Astrocyte (in vitro differentiated cells and primary cell): ENCODE measurements at regions not wholly inside any gene's neighbourhood (a gene's known extent, or its start where the extent isn't known, plus 50 kb on each side); places are given as distances from the start of the nearest gene placed in this dataset.

ENCODE experiments used
- DNase-seq: peaks from one replicate; pipeline ENCODE4 v3.0.0-alpha.2; 2010; ENCODE audit warnings: low read depth
- FAIRE-seq: peaks from 2 replicates; lab custom pipeline; 2011; peaks lifted over from hg19 to GRCh38; lab: Jason Lieb, UNC
- H2AFZ ChIP-seq: 2 replicates; pipeline ENCODE4 v1.6.0; 2012; ENCODE audit warnings: low read depth, low read length, inconsistent platforms
- H3K27ac ChIP-seq: 2 replicates; pipeline ENCODE4 v1.5.1; 2011; ENCODE audit warnings: low read depth, low read length, inconsistent platforms
- H3K27me3 ChIP-seq: 2 replicates; pipeline ENCODE4 v1.6.0; 2011; ENCODE audit warnings: low read length, inconsistent platforms; ENCODE audit not compliant: insufficient read depth
- H3K36me3 ChIP-seq: 2 replicates; pipeline ENCODE4 v1.5.1; 2011; ENCODE audit warnings: low read length, inconsistent platforms; ENCODE audit not compliant: insufficient read depth
- H3K4me1 ChIP-seq: 2 replicates; pipeline ENCODE4 v1.5.1; 2011; ENCODE audit warnings: low read length, inconsistent platforms; ENCODE audit not compliant: insufficient read depth
- H3K4me2 ChIP-seq: 2 replicates; pipeline ENCODE4 v1.6.0; 2012; ENCODE audit warnings: low read length, inconsistent platforms
- H3K4me3 ChIP-seq: 2 replicates; pipeline ENCODE4 v1.5.1; 2011; ENCODE audit warnings: low read depth, mild to moderate bottlenecking, low read length, inconsistent platforms; ENCODE audit not compliant: insufficient read depth
- H3K79me2 ChIP-seq: 2 replicates; pipeline ENCODE4 v1.6.0; 2012; ENCODE audit warnings: mild to moderate bottlenecking, low read length, inconsistent platforms; ENCODE audit not compliant: insufficient read depth
- H3K9ac ChIP-seq: 2 replicates; pipeline ENCODE4 v1.6.0; 2012; ENCODE audit warnings: mild to moderate bottlenecking, low read length, inconsistent platforms
- H3K9me3 ChIP-seq: 2 replicates; pipeline ENCODE4 v1.5.1; 2012; ENCODE audit warnings: low read depth, mild to moderate bottlenecking, low read length, inconsistent platforms; ENCODE audit not compliant: insufficient read depth
- H4K20me1 ChIP-seq: 2 replicates; pipeline ENCODE4 v1.6.0; 2012; ENCODE audit warnings: low read length, inconsistent platforms; ENCODE audit not compliant: insufficient read depth
- H3K27ac Mint-ChIP-seq: one replicate; pipeline ENCODE4 v1.8.0; 2021; ENCODE audit warnings: mild to moderate bottlenecking, mixed read lengths; ENCODE audit not compliant: unreplicated experiment
- H3K27me3 Mint-ChIP-seq: one replicate; pipeline ENCODE4 v1.8.0; 2021; ENCODE audit warnings: low read depth, mixed read lengths; ENCODE audit not compliant: unreplicated experiment
- H3K36me3 Mint-ChIP-seq: one replicate; pipeline ENCODE4 v1.8.0; 2021; ENCODE audit warnings: low read depth, mixed read lengths; ENCODE audit not compliant: unreplicated experiment
- H3K4me1 Mint-ChIP-seq: one replicate; pipeline ENCODE4 v1.8.0; 2021; ENCODE audit warnings: low read depth, mixed read lengths; ENCODE audit not compliant: unreplicated experiment
- H3K4me3 Mint-ChIP-seq: one replicate; pipeline ENCODE4 v1.8.0; 2021; ENCODE audit warnings: mild to moderate bottlenecking, moderate library complexity, mixed read lengths; ENCODE audit not compliant: unreplicated experiment
- H3K9me3 Mint-ChIP-seq: one replicate; pipeline ENCODE4 v1.8.0; 2021; ENCODE audit warnings: mild to moderate bottlenecking, mixed read lengths; ENCODE audit not compliant: unreplicated experiment
- EZH2 ChIP-seq: IDR thresholded peaks from 2 replicates; pipeline ENCODE4 v1.6.1; 2012; ENCODE audit warnings: mild to moderate bottlenecking, low read length, inconsistent platforms; ENCODE audit not compliant: insufficient read depth
- TF ChIP-seq, protein P1 (sequence below): IDR thresholded peaks from 2 replicates; pipeline ENCODE4 v1.5.1; 2011; ENCODE audit warnings: low read depth, mild to moderate bottlenecking, inconsistent platforms, low read length, moderate library complexity; ENCODE audit not compliant: insufficient read depth

DNA sequence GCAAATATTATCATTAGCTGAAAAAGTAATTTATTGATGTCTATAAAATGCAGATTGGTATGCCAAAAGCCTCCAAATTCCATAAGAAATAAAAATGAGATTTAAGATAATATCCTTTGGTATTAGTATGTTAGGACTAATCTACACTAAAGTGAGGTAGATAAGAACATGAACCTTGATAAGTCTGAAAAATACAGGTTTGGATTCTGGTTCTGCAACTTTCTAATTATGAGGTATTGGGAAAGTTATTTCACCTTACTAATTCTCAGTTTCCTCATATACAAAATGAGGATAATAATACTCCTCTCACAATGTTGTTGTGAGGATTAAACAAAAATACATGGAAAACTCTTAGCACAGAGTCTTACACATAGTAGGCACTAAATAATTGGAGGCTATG, 300.1 kb downstream of the NNT start:
- Histone ChIP-seq H3K9ac (no peak overlapping the region), H3K4me2 (no peak overlapping the region), H3K27ac (no peak overlapping the region), H4K20me1 (no peaks in the 10 kb centered on the region), H3K79me2 (no peaks in the 10 kb centered on the region), H3K4me3 (no peak overlapping the region), H3K9me3 (no peaks in the 10 kb centered on the region), H3K27me3 (no peaks in the 10 kb centered on the region), H2AFZ (no peak overlapping the region), H3K4me1 (no peaks in the 10 kb centered on the region), H3K36me3 (no peaks in the 10 kb centered on the region)
- Mint-ChIP-seq H3K36me3 (no peaks in the 10 kb centered on the region), H3K4me3 (no peak overlapping the region), H3K9me3 (no peaks in the 10 kb centered on the region), H3K27me3 (no peaks in the 10 kb centered on the region), H3K4me1 (no peaks in the 10 kb centered on the region), H3K27ac (no peak overlapping the region)
- DNase-seq: no peak
- TF ChIP-seq EZH2: no peak
- TF ChIP-seq, protein P1, sequence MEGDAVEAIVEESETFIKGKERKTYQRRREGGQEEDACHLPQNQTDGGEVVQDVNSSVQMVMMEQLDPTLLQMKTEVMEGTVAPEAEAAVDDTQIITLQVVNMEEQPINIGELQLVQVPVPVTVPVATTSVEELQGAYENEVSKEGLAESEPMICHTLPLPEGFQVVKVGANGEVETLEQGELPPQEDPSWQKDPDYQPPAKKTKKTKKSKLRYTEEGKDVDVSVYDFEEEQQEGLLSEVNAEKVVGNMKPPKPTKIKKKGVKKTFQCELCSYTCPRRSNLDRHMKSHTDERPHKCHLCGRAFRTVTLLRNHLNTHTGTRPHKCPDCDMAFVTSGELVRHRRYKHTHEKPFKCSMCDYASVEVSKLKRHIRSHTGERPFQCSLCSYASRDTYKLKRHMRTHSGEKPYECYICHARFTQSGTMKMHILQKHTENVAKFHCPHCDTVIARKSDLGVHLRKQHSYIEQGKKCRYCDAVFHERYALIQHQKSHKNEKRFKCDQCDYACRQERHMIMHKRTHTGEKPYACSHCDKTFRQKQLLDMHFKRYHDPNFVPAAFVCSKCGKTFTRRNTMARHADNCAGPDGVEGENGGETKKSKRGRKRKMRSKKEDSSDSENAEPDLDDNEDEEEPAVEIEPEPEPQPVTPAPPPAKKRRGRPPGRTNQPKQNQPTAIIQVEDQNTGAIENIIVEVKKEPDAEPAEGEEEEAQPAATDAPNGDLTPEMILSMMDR: no peak
- FAIRE-seq: no peak

DNA sequence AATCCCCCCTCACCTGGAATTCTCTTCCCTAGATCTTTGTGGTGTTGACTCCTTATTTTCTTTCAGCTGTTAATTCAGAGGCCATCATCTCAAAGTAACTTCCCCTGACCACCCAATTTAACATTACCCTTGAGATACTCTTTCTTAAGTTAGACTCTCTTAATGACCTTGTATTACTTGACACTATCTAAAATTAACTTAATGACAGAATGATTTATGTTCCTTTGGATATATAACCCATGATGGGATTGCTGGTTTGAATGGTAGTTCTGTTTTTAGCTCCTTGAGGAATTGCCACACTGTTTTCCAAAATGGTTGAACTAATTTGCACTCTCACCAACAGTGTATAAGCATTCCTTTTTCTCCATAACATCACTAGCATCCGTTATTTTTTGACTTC, 298.0 kb downstream of the NNT start:
- FAIRE-seq: no peak
- Mint-ChIP-seq H3K9me3 (no peaks in the 10 kb centered on the region), H3K27me3 (no peaks in the 10 kb centered on the region), H3K27ac (no peak overlapping the region), H3K4me1 (no peaks in the 10 kb centered on the region), H3K4me3 (no peak overlapping the region), H3K36me3 (no peaks in the 10 kb centered on the region)
- H3K9me3 ChIP-seq: no peaks in the 10 kb centered on the region
- H4K20me1 ChIP-seq: no peaks in the 10 kb centered on the region
- no peaks in the 10 kb centered on the region for H3K36me3 ChIP-seq
- no peak overlapping the region for H3K9ac ChIP-seq
- no peaks in the 10 kb centered on the region for H3K79me2 ChIP-seq
- TF ChIP-seq EZH2: no peak
- TF ChIP-seq, protein P1: no peak
- H2AFZ ChIP-seq: no peak overlapping the region
- H3K27ac ChIP-seq: no peak overlapping the region
- DNase-seq: no peak
- no peak overlapping the region for H3K4me2 ChIP-seq
- H3K4me1 ChIP-seq: no peaks in the 10 kb centered on the region
- no peak overlapping the region for H3K4me3 ChIP-seq
- H3K27me3 ChIP-seq: no peaks in the 10 kb centered on the region

DNA sequence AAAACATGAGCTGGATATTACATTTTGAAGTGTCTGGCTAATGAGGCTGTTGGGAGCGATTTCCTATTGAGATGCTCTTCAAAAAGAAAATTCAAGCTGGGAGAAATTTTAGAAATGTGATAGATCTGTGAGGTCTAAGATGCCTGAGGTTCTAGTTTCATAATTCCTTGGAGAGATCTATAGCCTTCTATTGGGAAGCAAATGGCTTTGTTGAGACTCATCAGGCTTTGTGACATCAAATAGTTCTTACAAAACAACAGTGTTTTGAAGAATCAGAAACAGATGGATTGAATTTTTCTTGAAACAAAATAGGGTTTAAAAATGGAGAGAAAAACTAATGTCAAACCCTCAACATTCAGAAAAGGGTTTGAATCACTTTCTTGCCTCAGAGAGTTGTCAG, 292.9 kb downstream of the NNT start:
- H3K4me3 ChIP-seq: no peak overlapping the region
- no peak overlapping the region for H2AFZ ChIP-seq
- H3K36me3 Mint-ChIP-seq: no peaks in the 10 kb centered on the region
- no peaks in the 10 kb centered on the region for H3K9me3 Mint-ChIP-seq
- H3K27me3 Mint-ChIP-seq: no peaks in the 10 kb centered on the region
- H3K4me3 Mint-ChIP-seq: no peak overlapping the region
- TF ChIP-seq, protein P1: no peak
- no peak for TF ChIP-seq EZH2
- no peak overlapping the region for H3K9ac ChIP-seq
- no peaks in the 10 kb centered on the region for H3K4me1 Mint-ChIP-seq
- no peaks in the 10 kb centered on the region for H4K20me1 ChIP-seq
- no peak for FAIRE-seq
- H3K36me3 ChIP-seq: no peaks in the 10 kb centered on the region
- no peak overlapping the region for H3K27ac ChIP-seq
- no peaks in the 10 kb centered on the region for H3K79me2 ChIP-seq
- no peaks in the 10 kb centered on the region for H3K9me3 ChIP-seq
- H3K4me2 ChIP-seq: no peak overlapping the region
- H3K27me3 ChIP-seq: no peaks in the 10 kb centered on the region
- H3K4me1 ChIP-seq: no peaks in the 10 kb centered on the region
- no peak overlapping the region for H3K27ac Mint-ChIP-seq
- DNase-seq: no peak
